GM12878 (cell line): ENCODE measurements at regions not wholly inside any gene's neighbourhood (a gene's known extent, or its start where the extent isn't known, plus 50 kb on each side); places are given as distances from the start of the nearest gene placed in this dataset.

Experiments used
- ATAC-seq: fragments of 200-7000 bp; cut with Tn5 transposase; 3 replicates; pipeline ENCODE4 v1.9.1; 2020; ENCODE audit warnings: mild to moderate bottlenecking, moderate library complexity
- BruUV-seq: library from RNA; stranded (reverse); fragments of 400-500 nt; replicated peaks from 2 replicates; lab custom pipeline; 2021; lab: Mats Ljungman, UMichigan
- CTCF ChIA-PET: fragments of 300-600 bp; sonication (Branson Sonifier 250); formaldehyde crosslinking; extraction: SDS; loops from one replicate; lab custom pipeline; 2021; ENCODE audit warnings: inconsistent platforms; lab: Yijun Ruan, JAX
- POLR2A ChIA-PET: fragments of 350-600 bp; formaldehyde crosslinking; extraction: SDS; loops from one replicate; lab custom pipeline; 2021; ENCODE audit warnings: inconsistent platforms; lab: Charles Lee
- RAD21 ChIA-PET: fragments of 300-600 bp; sonication (Branson Sonifier 250); formaldehyde crosslinking; loops from one replicate; lab custom pipeline; 2023; ENCODE audit warnings: antibody characterized with exemption; ENCODE audit not compliant: unreplicated experiment; lab: Charles Lee
- SMC1A ChIA-PET: fragments of 300-600 bp; sonication (Branson Sonifier 250); formaldehyde crosslinking; loops from one replicate; lab custom pipeline; 2023; ENCODE audit not compliant: unreplicated experiment, uncharacterized antibody; lab: Charles Lee
- DNase-seq: peaks from one replicate; pipeline ENCODE4 v3.0.0-alpha.2; 2011; ENCODE audit warnings: low read depth, low spot score
- FAIRE-seq: peaks from 3 replicates; lab custom pipeline; 2011; peaks lifted over from hg19 to GRCh38; lab: Jason Lieb, UNC
- H2AFZ ChIP-seq: 2 replicates; pipeline ENCODE4 v1.6.0; 2011; ENCODE audit warnings: low read depth, low read length, control low read depth; ENCODE audit not compliant: control insufficient read depth
- H3K27ac ChIP-seq: 2 replicates; pipeline ENCODE4 v1.5.1; 2011; ENCODE audit warnings: control low read depth; ENCODE audit not compliant: control insufficient read depth, insufficient read depth
- H3K27me3 ChIP-seq, 2 experiments: replicated peaks in 1 of 2; 2 replicates each; pipeline versions ENCODE4 v1.6.0 to v1.6.1; 2011; ENCODE audit warnings: low read length in 1 of 2; ENCODE audit not compliant: control insufficient read depth in 2 of 2, insufficient read depth in 2 of 2
- H3K36me3 ChIP-seq, 2 experiments: 2 replicates each; pipeline ENCODE4 v1.5.1; 2011; ENCODE audit warnings: low read length in 1 of 2; ENCODE audit not compliant: control insufficient read depth in 2 of 2, insufficient read depth in 2 of 2
- H3K4me1 ChIP-seq: 2 replicates; pipeline ENCODE4 v1.6.1; 2011; ENCODE audit warnings: mild to moderate bottlenecking, low read length, moderate library complexity, mixed read lengths; ENCODE audit not compliant: control insufficient read depth, insufficient read depth
- H3K4me2 ChIP-seq: 2 replicates; pipeline ENCODE4 v1.6.0; 2011; ENCODE audit warnings: control low read depth; ENCODE audit not compliant: control insufficient read depth, insufficient read depth
- H3K4me3 ChIP-seq: fragments of 200-600 bp; sonication (generic); 2 replicates; pipeline ENCODE4 v1.5.1; 2016
- H3K79me2 ChIP-seq: 2 replicates; pipeline ENCODE4 v1.6.0; 2011; ENCODE audit warnings: low read length; ENCODE audit not compliant: control insufficient read depth, insufficient read depth
- H3K9ac ChIP-seq: 2 replicates; pipeline ENCODE4 v1.8.0; 2011; ENCODE audit warnings: low read length, control low read depth, mixed read lengths; ENCODE audit not compliant: control insufficient read depth, insufficient read depth
- H3K9me3 ChIP-seq: replicated peaks from 3 replicates; pipeline ENCODE4 v1.5.1; 2011; ENCODE audit warnings: mild to moderate bottlenecking, low read length; ENCODE audit not compliant: control insufficient read depth, insufficient read depth
- H4K20me1 ChIP-seq: 2 replicates; pipeline ENCODE4 v1.6.0; 2011; ENCODE audit not compliant: control insufficient read depth, insufficient read depth
- GATAD2B ChIP-seq: fragments of 450-650 bp; conservative IDR thresholded peaks from 2 replicates; pipeline ENCODE4 v1.6.1; 2017; ENCODE audit warnings: low read depth, mild to moderate bottlenecking, moderate library complexity
- MAX ChIP-seq: IDR thresholded peaks from 2 replicates; pipeline ENCODE4 v1.6.1; 2012; ENCODE audit warnings: low read depth, low read length, improper control_type of control experiment
- MYC ChIP-seq: IDR thresholded peaks from 2 replicates; pipeline ENCODE4 v1.6.1; 2011; ENCODE audit warnings: mild to moderate bottlenecking, low read length, moderate library complexity, inconsistent platforms; ENCODE audit not compliant: insufficient read depth, insufficient replicate concordance, insufficient read length, severe bottlenecking
- RAD51 ChIP-seq: fragments of 450-650 bp; IDR thresholded peaks from 2 replicates; pipeline ENCODE4 v1.6.1; 2016; ENCODE audit warnings: moderate library complexity, mild to moderate bottlenecking, inconsistent platforms
- RELA ChIP-seq: fragments of 450-650 bp; IDR thresholded peaks from 2 replicates; pipeline ENCODE4 v1.8.0; 2014; ENCODE audit warnings: borderline replicate concordance; ENCODE audit not compliant: partially characterized antibody
- USF1 ChIP-seq: IDR thresholded peaks from 2 replicates; pipeline ENCODE4 v1.6.1; 2011; ENCODE audit warnings: borderline replicate concordance, low read depth, mild to moderate bottlenecking, moderate library complexity, mixed read lengths, low read length; ENCODE audit not compliant: insufficient read depth; ENCODE audit errors: extremely low read length
- ZBTB11 ChIP-seq: fragments of 450-650 bp; formaldehyde crosslinking; IDR thresholded peaks from 2 replicates; pipeline ENCODE4 v1.5.0; 2022; ENCODE audit warnings: mild to moderate bottlenecking, missing genetic modification characterization
- ZNF687 ChIP-seq: fragments of 450-650 bp; IDR thresholded peaks from 2 replicates; pipeline ENCODE4 v1.6.1; 2017; ENCODE audit warnings: mild to moderate bottlenecking, moderate library complexity
- WGBS: methylation state at CpG from one replicate; pipeline ENCODE4 v1.1.6; 2016; ENCODE audit warnings: low lambda C conversion rate; ENCODE audit not compliant: insufficient replicate concordance, insufficient coverage; ENCODE audit errors: missing lambda C conversion rate; 5-methylcytosine and 5-hydroxymethylcytosine counted together
- in situ Hi-C: fragments of 300-500 bp; cut with MboI; formaldehyde crosslinking; loops from 9 replicates; pipeline ENCODE4 v1.14.3; 2018; ENCODE audit warnings: mixed read lengths
- intact Hi-C: fragments of 100-400 bp; cut with micrococcal nuclease; formaldehyde crosslinking; loops from one replicate; pipeline ENCODE4 v1.14.2; 2022; ENCODE audit not compliant: unreplicated experiment

GRCh38 chr6:166750108-166750793, 123.2 kb upstream of the RPS6KA2 start (continued):
- no peak for TF ChIP-seq USF1
- TF ChIP-seq RAD51 = no peak

- Histone ChIP-seq H3K27ac (no peak overlapping the region), H3K79me2 (no peaks in the 10 kb centered on the region), H3K9me3 (no peaks in the 10 kb centered on the region), H3K4me1 (peaks cover 9% of the 10 kb centered on the region; the same call in 1 of the 2 replicates), H3K4me3 (no peak overlapping the region), H2AFZ (no peak overlapping the region), H3K4me2 (no peak overlapping the region), H3K9ac (no peak overlapping the region)
- BruUV-seq = no TSS peak
- no peak for DNase-seq
- in situ Hi-C loops = no loop called here
- no peak for ATAC-seq
- TF ChIP-seq ZNF687 = no peak
- TF ChIP-seq RELA = no peak
- no peak for TF ChIP-seq ZBTB11 (CRISPR knock-in tag)
- no peak for TF ChIP-seq MYC
- TF ChIP-seq MAX = no peak
- no peak for TF ChIP-seq GATAD2B
- TF ChIP-seq, all 136 proteins: peak for 0
- RAD21 ChIA-PET = no interaction called here
- no peaks in the 10 kb centered on the region for H4K20me1 ChIP-seq
- no peaks in the 10 kb centered on the region; a peak in 1 of 4 replicates for H3K27me3 ChIP-seq
- intact Hi-C loops = loop anchor here (10.0 kb wide), 1 partner anchor 295 kb away; no protein-coding TSS in a partner anchor
- POLR2A ChIA-PET = no interaction called here
- WGBS = 81% methylated on average over 5 of the region's 6 CpGs
- CTCF ChIA-PET = no interaction called here
- FAIRE-seq = no peak
- SMC1A ChIA-PET = no interaction called here
- H3K36me3 ChIP-seq = no peaks in the 10 kb centered on the region
Observed at GRCh38 chr6:166749666-166750065, 122.6 kb upstream of the RPS6KA2 start.
